KOPT-K1 (cell line): ENCODE measurements at regions not wholly inside any gene's neighbourhood (a gene's known extent, or its start where the extent isn't known, plus 50 kb on each side); places are given as distances from the start of the nearest gene placed in this dataset.

Source experiments
- H3K27ac ChIP-seq: fragments of 200-600 bp; sonication (generic); 2 replicates; pipeline ENCODE4 v1.5.1; 2016; ENCODE audit warnings: antibody characterized with exemption, mild to moderate bottlenecking, low read depth, low read length; ENCODE audit not compliant: poor library complexity, severe bottlenecking
- H3K36me3 ChIP-seq: fragments of 200-600 bp; sonication (generic); 2 replicates; pipeline ENCODE4 v1.5.1; 2017; ENCODE audit warnings: antibody characterized with exemption, mild to moderate bottlenecking, low read length, moderate library complexity; ENCODE audit not compliant: insufficient read depth
- H3K9me3 ChIP-seq: fragments of 200-600 bp; sonication (generic); 2 replicates; pipeline ENCODE4 v1.5.1; 2017; ENCODE audit warnings: antibody characterized with exemption, low read length, mild to moderate bottlenecking; ENCODE audit not compliant: insufficient read depth, poor library complexity, severe bottlenecking

DNA sequence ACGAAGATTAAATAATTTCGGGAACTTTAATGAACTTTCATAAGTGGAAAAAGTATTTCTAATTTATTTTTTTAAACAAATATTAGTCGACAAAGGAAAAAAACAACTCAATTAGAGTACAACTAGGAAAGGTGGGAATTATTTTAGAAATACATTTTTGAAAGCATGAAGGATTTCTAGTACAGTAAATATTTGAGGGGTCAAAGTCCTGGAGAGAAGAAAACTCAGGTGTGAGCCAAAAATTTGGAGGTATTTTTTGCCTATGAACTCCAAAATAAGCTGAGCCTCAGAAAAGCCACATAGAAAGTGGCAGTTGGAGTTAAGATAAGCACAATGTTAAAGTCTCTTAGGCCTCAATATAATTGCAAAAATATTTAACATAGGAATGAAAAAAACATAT, 2017.3 kb downstream of the C4orf33 start:
- Histone ChIP-seq H3K27ac (no peak overlapping the region), H3K36me3 (no peaks in the 10 kb centered on the region), H3K9me3 (no peaks in the 10 kb centered on the region)

DNA sequence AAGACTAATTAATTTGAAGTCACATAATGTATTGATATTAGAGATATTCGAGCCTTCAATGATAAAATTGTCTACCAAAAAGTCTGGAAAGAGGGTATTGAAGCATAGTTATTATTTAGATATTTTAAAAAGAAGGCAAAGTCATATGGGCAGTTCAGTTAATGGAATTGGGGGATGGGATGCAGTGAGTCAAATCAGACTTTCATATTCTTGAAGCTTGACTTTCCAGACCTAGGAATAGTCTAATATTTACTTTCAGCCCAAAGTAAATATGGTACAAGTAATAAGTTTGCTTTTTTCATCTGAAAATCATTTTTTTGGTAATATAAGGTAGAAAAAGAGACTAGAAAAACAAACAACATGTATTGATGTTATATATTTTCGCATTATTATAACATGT, 2017.8 kb downstream of the C4orf33 start:
- no peaks in the 10 kb centered on the region for H3K36me3 ChIP-seq
- no peak overlapping the region for H3K27ac ChIP-seq

DNA sequence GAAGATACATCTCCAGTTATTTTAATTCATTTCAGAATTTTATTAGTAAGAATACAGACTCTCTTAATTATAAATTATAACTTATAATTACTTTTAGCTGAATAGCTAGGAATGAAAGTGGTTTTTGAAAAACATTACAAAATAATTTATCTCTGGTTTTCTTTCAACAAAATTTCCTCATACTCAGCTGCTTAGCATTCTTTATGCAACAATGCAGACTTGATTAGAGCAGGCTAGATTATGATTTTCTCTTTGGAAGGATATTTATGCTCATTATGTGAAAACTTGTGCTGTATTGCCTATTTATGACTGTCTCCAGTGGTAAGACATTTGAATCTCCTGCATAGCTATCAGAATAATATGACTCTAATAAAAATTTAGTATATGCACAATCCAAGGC, 2023.7 kb downstream of the C4orf33 start:
- Histone ChIP-seq H3K36me3 (no peaks in the 10 kb centered on the region), H3K27ac (no peak overlapping the region), H3K9me3 (peaks cover 2% of the 10 kb centered on the region)

More for the DNA sequence above, 2017.8 kb downstream of the C4orf33 start:
- no peaks in the 10 kb centered on the region for H3K9me3 ChIP-seq

DNA sequence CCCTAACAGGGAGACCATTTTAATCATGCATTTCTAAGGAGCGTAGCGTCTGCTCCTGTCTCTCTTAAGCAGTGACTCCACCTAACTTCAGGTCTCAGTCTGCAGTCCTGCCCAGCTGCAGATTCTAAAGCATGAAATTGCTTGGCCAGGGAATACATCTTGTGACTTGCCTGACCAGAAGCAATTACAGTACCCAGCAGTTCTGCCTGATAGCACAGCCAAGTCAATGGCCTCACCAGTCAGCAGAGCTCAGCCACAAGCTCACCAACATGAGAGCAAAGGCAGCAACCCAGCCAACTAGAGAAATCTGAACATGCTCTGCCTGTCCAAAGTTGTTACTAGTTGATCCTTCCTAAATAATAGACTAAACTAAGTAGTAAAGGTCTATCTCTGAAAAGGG, 2011.9 kb upstream of the PCDH10 start:
- Histone ChIP-seq H3K9me3 (no peaks in the 10 kb centered on the region), H3K36me3 (no peaks in the 10 kb centered on the region), H3K27ac (no peak overlapping the region)

DNA sequence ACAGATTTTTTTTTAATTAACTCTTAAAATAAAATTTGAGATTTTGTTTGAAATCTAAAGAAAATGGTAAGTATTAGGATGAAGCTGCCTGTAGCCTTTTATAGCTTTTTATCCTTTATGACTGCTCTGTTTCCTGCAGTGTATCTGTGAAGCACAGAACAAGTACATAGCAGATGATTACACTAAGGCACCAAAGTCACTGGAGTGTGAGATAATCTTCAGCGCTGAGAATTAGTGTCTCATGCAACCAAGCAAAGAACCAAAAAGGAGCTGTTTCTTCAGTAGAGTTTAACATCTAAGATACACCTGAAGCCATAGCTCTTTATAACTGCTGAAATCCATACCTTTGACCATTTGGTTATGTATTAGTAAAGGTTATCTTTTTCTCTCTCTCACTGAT, 1989.8 kb upstream of the PCDH10 start:
- Histone ChIP-seq H3K9me3 (no peaks in the 10 kb centered on the region), H3K27ac (no peak overlapping the region), H3K36me3 (no peaks in the 10 kb centered on the region)

DNA sequence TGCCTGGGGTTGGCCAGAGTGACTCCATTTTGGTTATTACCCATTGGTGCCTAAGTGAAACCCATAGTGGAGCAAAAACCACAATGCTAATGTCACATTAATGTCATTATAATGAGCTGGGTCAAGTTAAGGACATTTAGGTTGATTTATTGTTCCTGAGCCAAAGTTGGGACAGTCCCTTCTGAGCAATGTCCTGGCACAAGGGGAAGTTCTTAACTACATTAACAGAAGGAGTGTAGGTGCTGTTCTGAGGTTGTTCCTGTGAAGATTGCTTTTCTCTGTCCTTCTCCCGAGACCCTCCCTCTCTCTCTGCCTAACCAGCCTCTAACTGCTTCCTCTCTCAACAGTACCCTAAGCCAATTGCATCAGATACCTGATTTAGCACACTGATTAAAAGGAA, 1956.8 kb upstream of the PCDH10 start:
- H3K9me3 ChIP-seq: peaks cover 7% of the 10 kb centered on the region
- no peak overlapping the region for H3K27ac ChIP-seq
- H3K36me3 ChIP-seq: no peaks in the 10 kb centered on the region

DNA sequence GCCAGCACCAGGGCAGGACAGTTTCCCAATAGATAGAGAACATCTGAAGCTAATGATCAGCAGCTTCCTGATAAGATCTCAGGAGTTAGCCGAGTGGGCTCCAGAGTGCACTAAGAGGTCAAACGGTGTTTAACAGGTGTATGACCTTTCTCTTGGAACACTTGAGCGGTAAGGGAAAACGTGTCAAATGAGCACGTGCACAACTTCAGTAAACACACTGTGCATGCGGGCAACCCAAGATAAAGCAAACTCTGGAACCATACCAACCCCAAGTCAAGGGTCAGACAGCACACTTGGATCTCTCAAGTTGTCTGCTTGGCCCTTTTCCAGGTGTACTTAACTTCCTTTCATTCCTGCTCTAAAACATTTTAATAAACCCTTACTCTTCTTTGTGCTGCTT, 1941.5 kb upstream of the PCDH10 start:
- no peak overlapping the region for H3K27ac ChIP-seq
- H3K36me3 ChIP-seq: no peaks in the 10 kb centered on the region
- no peaks in the 10 kb centered on the region for H3K9me3 ChIP-seq

DNA sequence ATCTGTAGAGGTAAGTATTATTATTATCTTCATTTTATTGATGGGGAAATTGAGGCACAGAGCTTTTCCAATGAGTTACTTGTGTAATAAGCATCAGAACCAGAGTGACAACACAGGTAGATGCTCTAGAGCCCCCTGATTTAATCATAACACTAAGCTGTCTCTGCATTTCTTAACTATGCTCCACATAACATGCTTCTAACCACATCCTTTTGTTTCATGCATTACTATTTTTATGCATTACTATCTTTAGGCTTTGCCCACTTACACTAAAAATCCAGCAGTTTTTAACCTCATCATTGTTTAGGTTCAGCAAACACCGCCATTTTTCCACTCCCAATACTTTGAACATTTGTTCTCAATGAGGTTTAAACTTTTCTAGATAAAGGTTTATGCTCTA, 1900.8 kb upstream of the PCDH10 start:
- Histone ChIP-seq H3K27ac (no peak overlapping the region), H3K9me3 (no peaks in the 10 kb centered on the region), H3K36me3 (no peaks in the 10 kb centered on the region)

DNA sequence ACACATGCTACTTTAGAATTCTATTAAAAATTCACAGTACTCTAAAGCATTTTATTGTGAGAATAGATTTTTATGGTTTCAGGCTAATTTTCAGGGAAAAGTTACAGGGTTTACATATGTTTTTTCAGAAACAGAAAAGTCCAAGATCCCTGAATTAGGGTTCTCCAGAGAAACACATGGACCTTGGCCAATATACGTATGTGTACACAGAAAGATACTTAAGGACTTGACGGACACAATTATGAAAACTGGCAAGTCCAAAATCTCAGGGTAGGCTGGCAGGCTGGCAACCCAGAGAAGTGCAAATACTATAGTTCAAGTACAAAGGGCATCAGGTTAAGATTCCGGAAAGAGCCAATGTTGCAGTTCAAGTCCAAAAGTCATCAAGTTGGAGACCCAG, 1897.8 kb upstream of the PCDH10 start:
- no peaks in the 10 kb centered on the region for H3K9me3 ChIP-seq
- no peaks in the 10 kb centered on the region for H3K36me3 ChIP-seq
- H3K27ac ChIP-seq: no peak overlapping the region

DNA sequence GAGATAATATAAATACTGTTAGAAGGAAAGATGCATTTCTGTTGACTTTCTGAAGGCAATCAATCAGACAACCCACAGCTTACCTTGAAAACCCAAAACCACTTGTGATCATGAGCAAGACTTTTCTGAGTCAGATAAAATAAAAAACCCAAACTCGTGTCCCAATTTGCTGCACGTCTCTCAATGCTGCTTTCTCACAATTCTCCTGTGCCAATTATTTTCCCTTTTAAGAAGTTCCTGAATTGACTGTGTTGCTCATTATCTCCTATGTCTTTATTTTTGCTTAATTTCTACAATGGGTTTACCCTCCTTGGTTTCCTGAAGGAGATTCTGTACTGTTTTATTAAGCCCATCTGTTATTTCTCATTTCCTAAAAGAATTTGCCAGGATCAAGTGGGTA, 1891.9 kb upstream of the PCDH10 start:
- Histone ChIP-seq H3K9me3 (no peaks in the 10 kb centered on the region), H3K36me3 (no peaks in the 10 kb centered on the region), H3K27ac (no peak overlapping the region)

DNA sequence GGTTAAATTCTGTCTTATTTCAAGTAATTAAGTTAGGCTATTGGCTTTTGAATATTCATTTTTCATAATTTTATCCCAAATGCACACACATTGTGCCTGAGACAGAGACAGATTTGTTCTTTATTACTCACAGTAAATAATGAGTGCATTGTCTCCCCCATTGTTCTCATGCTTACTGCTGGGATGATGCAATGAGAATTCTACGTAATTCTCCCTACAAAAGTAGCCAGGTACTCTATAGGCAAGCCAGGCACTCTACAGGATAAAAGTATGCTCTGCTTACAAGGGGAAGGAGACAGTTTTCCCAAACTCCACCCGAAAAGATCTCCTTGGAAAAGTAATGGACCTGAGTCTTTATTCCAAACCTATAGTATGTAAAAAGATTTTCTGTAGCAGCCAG, 1890.7 kb upstream of the PCDH10 start:
- H3K9me3 ChIP-seq: no peaks in the 10 kb centered on the region
- no peak overlapping the region for H3K27ac ChIP-seq
- H3K36me3 ChIP-seq: no peaks in the 10 kb centered on the region

DNA sequence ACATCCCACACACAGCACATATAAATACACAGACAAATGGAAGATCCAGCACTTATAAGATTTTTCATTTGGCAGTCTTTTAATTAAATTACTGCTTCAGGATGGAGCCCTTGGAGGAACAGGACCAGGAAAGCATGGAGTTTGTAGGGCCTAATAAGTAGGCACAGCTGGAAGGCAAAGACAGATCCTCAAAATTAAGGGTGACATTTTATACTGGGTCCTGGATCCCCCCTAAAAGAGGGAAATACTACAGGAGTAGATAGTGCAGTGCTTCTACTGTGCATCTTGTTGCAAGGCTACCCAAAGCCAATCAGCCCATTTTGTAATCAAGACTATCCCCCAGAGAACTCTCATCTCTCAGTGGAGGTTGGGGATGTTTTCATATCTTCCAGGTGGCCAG, 1860.7 kb upstream of the PCDH10 start:
- H3K36me3 ChIP-seq: no peaks in the 10 kb centered on the region
- H3K27ac ChIP-seq: no peak overlapping the region
- H3K9me3 ChIP-seq: peaks cover 18% of the 10 kb centered on the region

DNA sequence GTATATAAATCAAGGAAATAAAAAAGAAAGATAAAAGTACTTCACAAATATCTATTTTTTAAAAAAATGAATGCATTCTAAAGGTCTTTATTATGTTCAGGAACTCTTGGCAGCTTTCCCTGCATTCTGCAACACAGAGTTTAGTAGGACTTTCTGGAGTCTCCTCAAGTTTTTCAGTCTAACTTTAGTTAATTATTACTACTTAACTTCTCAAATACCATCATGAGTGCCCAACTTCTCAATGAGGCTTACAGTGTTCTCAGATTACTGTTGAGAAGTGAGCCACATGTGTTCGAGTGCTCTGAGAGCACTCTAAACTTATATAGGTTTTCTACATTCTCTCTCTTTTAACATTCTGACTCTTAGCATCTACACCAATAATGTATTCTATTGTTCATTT, 1852.9 kb upstream of the PCDH10 start:
- Histone ChIP-seq H3K9me3 (no peaks in the 10 kb centered on the region), H3K36me3 (no peaks in the 10 kb centered on the region), H3K27ac (no peak overlapping the region)

DNA sequence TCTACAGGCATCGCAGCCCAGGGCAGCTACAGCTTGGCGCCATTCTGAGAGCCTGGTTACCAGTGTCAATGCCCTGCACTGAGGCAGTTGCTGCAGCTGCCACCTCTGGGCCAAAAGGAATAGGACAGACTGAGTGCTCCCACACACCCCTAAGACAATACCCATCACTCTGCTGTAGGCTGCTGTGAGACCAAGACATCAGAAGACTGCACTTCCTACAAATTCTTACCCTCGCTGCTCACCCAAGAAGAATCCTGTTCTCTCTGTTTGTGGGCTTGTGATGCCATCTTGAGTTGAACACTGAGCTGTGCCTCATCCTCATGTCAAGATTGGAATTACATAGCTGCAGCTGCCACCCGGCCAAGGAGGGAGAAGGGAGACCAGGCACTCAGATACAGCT, 1847.0 kb upstream of the PCDH10 start:
- H3K9me3 ChIP-seq: peaks cover 15% of the 10 kb centered on the region
- no peak overlapping the region for H3K27ac ChIP-seq
- no peaks in the 10 kb centered on the region for H3K36me3 ChIP-seq

DNA sequence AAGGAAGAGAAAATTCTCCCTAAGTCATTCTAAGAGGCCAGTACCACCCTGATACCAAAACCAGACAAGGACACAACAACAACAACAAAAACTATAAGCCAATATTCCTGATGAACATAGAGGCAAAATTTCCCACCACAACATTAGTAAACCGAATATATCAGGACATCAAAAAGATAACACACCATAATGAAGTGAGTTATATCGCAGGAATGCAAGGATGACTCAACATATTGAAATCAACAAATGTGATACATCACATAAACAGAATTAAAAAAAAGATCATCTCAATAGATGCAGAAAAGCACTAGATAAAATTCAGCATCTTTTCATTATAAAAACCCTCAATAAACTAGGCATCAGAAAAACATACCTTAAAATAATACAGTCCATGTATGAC, 1844.4 kb upstream of the PCDH10 start:
- H3K36me3 ChIP-seq: no peaks in the 10 kb centered on the region
- peaks cover 15% of the 10 kb centered on the region for H3K9me3 ChIP-seq
- no peak overlapping the region for H3K27ac ChIP-seq

DNA sequence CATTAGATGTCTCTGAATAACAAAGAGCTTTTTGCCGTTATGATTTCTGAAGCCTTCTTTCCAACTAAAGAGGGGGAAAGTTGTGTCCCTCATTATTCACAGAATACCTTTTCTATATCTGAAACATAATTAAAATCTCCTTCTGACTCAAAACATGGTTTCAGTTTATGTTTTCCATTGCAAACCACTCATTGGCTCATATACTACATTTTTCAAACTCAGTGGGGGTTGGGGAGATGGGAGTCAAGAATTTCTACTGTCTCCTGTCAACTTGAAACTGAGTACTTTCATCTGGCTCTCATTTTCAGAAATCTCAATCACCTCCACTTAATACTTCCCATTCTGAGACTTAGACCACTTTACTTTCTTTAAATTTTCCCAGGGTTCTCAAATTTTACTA, 1839.5 kb upstream of the PCDH10 start:
- H3K9me3 ChIP-seq: no peaks in the 10 kb centered on the region
- H3K27ac ChIP-seq: no peak overlapping the region
- no peaks in the 10 kb centered on the region for H3K36me3 ChIP-seq

DNA sequence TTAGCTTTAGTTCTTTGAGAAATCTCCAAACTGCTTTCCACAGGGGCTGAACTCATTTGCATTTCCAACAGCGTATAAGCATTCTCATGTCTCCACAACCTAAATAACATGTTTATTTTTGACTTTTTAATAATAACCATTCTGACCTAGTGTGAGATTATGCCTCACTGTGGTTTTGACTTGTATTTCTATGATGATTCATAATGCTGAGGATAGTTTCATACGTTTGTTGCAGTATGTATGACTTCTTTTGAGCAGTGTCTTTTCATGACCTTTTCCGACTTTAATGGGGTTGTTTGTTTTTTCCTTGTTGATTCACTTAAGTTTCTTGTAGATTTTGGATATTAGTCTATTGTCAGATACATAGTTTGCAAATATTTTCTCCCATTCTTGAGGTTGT, 1833.0 kb upstream of the PCDH10 start:
- Histone ChIP-seq H3K9me3 (no peaks in the 10 kb centered on the region), H3K27ac (no peak overlapping the region), H3K36me3 (no peaks in the 10 kb centered on the region)
